AG04449 (cell line): ENCODE measurements at regions not wholly inside any gene's neighbourhood (a gene's known extent, or its start where the extent isn't known, plus 50 kb on each side); places are given as distances from the start of the nearest gene placed in this dataset.

Source experiments
- CTCF ChIA-PET: fragments of 350-600 bp; formaldehyde crosslinking; extraction: SDS; loops from one replicate; lab custom pipeline; 2021; ENCODE audit warnings: antibody characterized with exemption; lab: Yijun Ruan, JAX
- POLR2A ChIA-PET: fragments of 400-600, 350-600 bp; formaldehyde crosslinking; extraction: SDS; loops from one replicate; lab custom pipeline; 2020; ENCODE audit warnings: antibody characterized with exemption, inconsistent platforms; lab: Yijun Ruan, JAX
- DNase-seq: peaks from one replicate; pipeline ENCODE4 v3.0.0-alpha.2; 2010; ENCODE audit warnings: low read depth, low spot score
- H3K4me3 ChIP-seq: 2 replicates; pipeline ENCODE4 v1.5.1; 2011; ENCODE audit warnings: low read depth, mild to moderate bottlenecking, control low read depth, low read length
- TF ChIP-seq, protein P1 (sequence below): IDR thresholded peaks from one replicate; pipeline ENCODE4 v1.5.1; 2011; ENCODE audit warnings: mild to moderate bottlenecking, moderate library complexity, low read length, control low read depth, inconsistent platforms; ENCODE audit not compliant: insufficient read depth; ENCODE audit errors: missing control alignments

DNA sequence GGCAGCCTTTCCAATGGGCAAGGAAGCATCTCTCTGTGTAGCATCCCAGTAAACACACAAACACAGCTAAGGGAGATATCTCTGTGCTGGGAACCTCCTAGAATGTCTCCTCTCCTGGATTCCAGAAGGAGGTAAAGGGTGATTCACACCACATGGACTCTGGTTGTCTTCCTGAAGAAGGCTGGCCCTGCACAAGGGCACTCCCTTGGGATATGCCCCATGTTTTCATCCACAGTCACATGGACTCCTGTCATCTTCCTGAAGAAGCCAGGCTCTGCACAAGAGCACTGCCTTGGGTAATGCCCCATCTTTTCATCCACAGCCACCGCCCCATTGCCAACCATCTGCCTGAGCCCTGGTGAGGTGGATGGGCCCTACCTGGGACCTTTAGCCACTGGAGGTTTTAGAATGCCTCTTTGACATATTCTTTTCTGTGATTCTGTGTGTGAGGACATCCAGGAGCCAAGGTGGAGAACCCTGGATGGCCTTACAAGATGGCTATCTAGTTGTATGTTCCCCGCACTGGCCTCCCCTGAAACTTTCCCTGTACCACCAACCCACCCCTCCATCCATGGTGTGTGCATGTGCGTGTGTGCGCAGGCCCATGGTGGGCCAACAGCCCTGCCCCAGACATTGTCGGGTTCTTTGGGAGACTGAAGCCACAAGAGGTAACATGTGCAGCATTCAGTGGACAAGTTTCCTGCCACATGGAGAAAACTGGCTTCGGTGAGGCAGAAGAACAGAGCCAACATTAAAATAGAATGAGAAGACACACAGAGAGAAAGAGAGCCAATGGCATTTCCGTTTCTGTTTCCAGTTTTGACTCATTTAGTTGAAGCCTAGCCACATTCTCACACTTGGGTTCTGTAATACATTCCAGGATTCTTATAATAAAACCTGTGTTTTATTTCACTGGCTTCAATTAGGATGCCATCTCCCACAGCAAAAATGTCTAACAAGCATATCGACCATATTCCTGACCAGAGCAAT is 110.2 kb upstream of the CST7 start:
- H3K4me3 ChIP-seq = no peak overlapping the region
- peak; percentile 44 for DNase-seq
- CTCF ChIA-PET = interaction anchor here (1.3 kb wide), 1 partner anchor 678 kb away, joined by 3 read pairs; no protein-coding TSS in a partner anchor
- POLR2A ChIA-PET = no interaction called here
- TF ChIP-seq, protein P1, sequence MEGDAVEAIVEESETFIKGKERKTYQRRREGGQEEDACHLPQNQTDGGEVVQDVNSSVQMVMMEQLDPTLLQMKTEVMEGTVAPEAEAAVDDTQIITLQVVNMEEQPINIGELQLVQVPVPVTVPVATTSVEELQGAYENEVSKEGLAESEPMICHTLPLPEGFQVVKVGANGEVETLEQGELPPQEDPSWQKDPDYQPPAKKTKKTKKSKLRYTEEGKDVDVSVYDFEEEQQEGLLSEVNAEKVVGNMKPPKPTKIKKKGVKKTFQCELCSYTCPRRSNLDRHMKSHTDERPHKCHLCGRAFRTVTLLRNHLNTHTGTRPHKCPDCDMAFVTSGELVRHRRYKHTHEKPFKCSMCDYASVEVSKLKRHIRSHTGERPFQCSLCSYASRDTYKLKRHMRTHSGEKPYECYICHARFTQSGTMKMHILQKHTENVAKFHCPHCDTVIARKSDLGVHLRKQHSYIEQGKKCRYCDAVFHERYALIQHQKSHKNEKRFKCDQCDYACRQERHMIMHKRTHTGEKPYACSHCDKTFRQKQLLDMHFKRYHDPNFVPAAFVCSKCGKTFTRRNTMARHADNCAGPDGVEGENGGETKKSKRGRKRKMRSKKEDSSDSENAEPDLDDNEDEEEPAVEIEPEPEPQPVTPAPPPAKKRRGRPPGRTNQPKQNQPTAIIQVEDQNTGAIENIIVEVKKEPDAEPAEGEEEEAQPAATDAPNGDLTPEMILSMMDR = no peak

DNA sequence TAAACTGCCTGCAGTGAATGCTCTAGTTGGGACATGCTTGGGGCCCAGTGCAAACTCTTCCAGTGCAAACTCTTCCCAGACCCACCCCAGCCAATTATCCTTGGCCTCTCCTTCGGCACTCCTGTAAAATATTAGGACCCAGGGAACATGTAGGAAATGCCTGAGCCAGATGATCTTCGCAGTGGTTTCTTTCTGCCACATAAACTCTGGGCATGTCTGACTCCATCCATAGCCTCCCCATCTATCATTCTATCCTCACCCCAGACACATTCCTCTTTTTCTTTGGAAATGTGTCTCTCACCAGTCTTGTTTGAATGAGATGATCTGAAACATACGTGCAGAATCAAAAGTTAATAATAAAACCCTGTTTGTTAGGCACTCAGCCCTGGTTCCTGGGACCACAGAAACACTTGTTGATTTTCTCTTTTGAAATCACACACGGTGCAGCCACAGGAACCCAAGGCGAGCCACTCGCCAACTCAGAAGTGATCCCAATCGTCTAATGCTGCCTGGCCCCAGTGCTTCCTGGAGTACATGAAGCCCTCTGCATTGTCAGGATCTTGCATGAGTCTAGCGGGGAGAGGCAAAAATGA is 108.9 kb upstream of the CST7 start:
- TF ChIP-seq, protein P1 = no peak
- ChIA-PET CTCF (interaction anchor here (1.2 to 1.3 kb wide), 2 partner anchors 15 to 679 kb away, joined by 3 read pairs; no protein-coding TSS in a partner anchor), POLR2A (no interaction called here)

DNA sequence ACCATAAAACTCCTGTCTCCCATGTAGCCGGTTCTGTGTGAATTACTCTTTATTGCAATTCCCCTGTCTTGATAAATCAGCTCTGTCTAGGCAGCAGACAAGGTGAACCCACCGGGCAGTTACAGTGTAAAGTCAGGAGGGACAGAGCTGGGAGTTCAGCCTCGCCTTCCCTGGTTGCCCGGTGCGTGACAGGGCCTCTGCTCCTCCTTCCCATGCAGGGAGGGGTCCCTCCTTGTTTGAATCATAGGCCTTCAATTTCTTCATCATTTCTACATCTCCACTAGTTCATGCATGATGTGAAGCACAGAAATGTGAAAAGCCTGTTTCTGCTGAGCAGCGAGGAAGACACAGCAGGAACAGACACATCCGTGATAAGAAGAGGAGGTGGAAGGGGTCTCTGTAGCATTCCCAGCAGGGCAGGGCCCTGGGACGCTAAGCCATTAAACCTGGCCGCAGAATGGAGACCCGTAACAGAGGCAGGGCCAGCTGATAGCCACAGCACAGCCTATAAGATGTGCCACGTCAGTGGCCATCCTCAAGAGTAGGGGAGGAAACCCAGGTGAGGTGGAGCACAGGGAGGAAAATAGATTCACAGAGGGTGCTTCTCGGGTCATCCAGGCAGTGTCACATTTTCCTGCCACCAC is 106.7 kb upstream of the CST7 start:
- ChIA-PET POLR2A (interaction anchor here (0.7 kb wide), 1 partner anchor 42 kb away, joined by 3 read pairs; no protein-coding TSS in a partner anchor), CTCF (no interaction called here)
- TF ChIP-seq, protein P1 = no peak
- no peak for DNase-seq
- H3K4me3 ChIP-seq = no peak overlapping the region

More for the DNA sequence above, 108.9 kb upstream of the CST7 start:
- no peak overlapping the region for H3K4me3 ChIP-seq
- peak; percentile 19 for DNase-seq

DNA sequence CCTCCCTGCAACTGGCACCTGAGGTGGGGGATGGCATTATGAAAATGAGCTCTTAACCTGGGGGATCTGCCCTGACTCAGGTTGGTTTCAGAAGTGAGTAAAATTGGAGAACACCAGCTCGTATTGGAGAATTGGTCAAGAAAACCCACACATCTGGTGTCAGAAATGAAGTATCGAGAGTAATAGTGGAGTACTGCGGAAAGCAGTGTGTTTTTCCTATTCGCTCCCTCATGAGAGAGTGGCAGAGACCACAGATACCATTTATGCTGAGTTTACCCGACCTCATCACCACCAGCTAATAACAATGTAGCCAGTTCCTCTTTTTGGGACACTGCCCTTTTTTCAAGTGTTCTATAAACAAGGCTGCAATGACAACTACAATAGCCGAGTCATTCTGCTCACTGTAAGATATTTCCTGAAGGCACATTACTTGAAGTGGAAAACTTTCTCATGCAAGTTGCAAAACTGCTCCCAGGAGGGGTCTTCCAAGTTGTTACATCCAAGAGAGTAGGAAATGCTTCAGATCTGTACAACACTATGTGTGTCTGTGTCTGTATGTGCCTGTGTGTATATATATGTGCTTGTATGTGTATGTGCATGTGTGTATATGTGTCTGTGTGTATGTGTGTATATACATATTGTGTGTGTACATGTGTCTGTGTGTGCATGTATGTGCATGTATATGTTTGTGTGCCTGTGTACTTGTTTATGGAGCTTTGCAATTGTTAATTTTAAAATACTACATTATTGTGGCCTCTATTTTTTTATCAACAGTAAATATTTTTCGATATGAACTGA is 106.0 kb upstream of the CST7 start:
- TF ChIP-seq, protein P1 = no peak
- DNase-seq = no peak
- CTCF ChIA-PET = no interaction called here
- no peak overlapping the region for H3K4me3 ChIP-seq
- POLR2A ChIA-PET = no interaction called here

DNA sequence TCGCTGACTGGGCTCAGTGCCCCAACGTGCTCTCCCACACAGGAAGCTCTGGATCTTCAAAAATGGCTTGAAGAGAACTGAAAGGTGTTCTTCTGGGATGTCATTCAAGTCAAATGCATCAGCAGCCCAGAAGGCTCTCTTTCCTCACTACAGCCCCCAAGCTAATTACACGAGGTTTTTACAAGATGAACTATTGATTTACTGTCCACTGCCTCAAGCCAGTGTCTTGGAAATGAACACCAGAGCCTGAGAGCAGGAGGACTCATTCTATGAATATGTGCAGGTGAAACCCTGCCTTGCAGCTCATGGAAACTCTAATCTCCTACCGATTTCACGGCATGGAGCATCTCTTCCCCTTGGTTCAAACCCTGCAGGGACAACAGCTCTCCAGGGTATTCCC is 98.9 kb upstream of the CST7 start:
- DNase-seq = no peak
- ChIA-PET POLR2A (no interaction called here), CTCF (interaction anchor here (0.8 kb wide), 1 partner anchor 547 kb away, joined by 3 read pairs; no protein-coding TSS in a partner anchor)
- no peak overlapping the region for H3K4me3 ChIP-seq
- TF ChIP-seq, protein P1 = no peak
